Pancreas (tissue), 10 donors: ENCODE measurements at regions not wholly inside any gene's neighbourhood (a gene's known extent, or its start where the extent isn't known, plus 50 kb on each side); places are given as distances from the start of the nearest gene placed in this dataset.

Source experiments
- ATAC-seq, 4 donors: fragments of 200-7000 bp; cut with Tn5 transposase; one replicate each; pipeline versions ENCODE4 v1.8.0 to v1.9.1; 2020; ENCODE audit warnings: mild to moderate bottlenecking in 4 of 4, moderate library complexity in 4 of 4
- DNase-seq, 6 donors: peaks; one replicate each; pipeline ENCODE4 v3.0.0-alpha.2; 2020
- FAIRE-seq: peaks from 2 replicates; lab custom pipeline; 2012; peaks lifted over from hg19 to GRCh38; lab: Jason Lieb, UNC
- H3K27ac ChIP-seq, 4 donors: fragments of 200-600 bp; sonication (generic); 1 replicate in 3 of 4; 2 replicates in 1 of 4; pipeline versions ENCODE4 v1.5.0 to v1.8.0; 2020
- H3K27me3 ChIP-seq, 4 donors: fragments of 200-600 bp; one replicate each; pipeline ENCODE4 v1.8.0; 2021
- H3K36me3 ChIP-seq, 3 donors: fragments of 200-600 bp; sonication (generic) in 1 of 3; one replicate each; pipeline versions ENCODE4 v1.5.0 to v1.8.0; 2020 to 2021
- H3K4me1 ChIP-seq, 3 donors: fragments of 200-600 bp; one replicate each; pipeline ENCODE4 v1.8.0; 2021
- H3K4me3 ChIP-seq, 4 donors: fragments of 200-600 bp; sonication (generic) in 2 of 4; one replicate each; pipeline versions ENCODE4 v1.5.0 to v1.8.0; 2020 to 2021
- H3K9me3 ChIP-seq, 4 donors: fragments of 200-600 bp; one replicate each; pipeline ENCODE4 v1.8.0; 2021
- CTCF ChIP-seq, 4 donors: fragments of 200-600 bp; sonication (generic) in 3 of 4; IDR thresholded peaks; one replicate each; pipeline versions ENCODE4 v1.5.0 to v1.8.0; 2021; ENCODE audit warnings: antibody characterized with exemption in 4 of 4
- WGBS, 2 donors: extraction: QIAGEN DNeasy Blood & Tissue Kit; methylation state at CpG; one replicate each; pipeline ENCODE4 v1.1.7; 2013; 5-methylcytosine and 5-hydroxymethylcytosine counted together
- intact Hi-C, 3 donors: fragments of 100-400 bp; cut with DNase I; formaldehyde crosslinking; loops; one replicate each; pipeline versions ENCODE4 v1.11.1 to v1.14.2; 2022
- donor health status: healthy with polysubstance abuse.
- donor health status: DM: no; HTN: no; CAD: no; lungs with moderate emphysema.
- donor health status: DM: no; HTN: no; CAD: no.
- donor health status: control.
- donor health status: control.
- donor health status: Bipolar disorder and iron deficiency.
- donor health status: DM: yes; HTN: yes; CAD: no.
- donor health status: DM: no; HTN: no; CAD: no.
- donor health status: DM: no; HTN: no; CAD: no.
- donor health status: DM: yes; HTN: yes; CAD: no.

- Histone ChIP-seq H3K36me3 (no peaks in the 10 kb centered on the region), H3K9me3 (no peaks in the 10 kb centered on the region), H3K4me3 (no peak overlapping the region), H3K27me3 (no peaks in the 10 kb centered on the region), H3K27ac (no peak overlapping the region), H3K4me1 (no peaks in the 10 kb centered on the region)
- WGBS, 2 donors = 79 to 82% methylated on average over 1 of the region's 1 CpG
- ATAC-seq (no peak), FAIRE-seq (no peak), DNase-seq (no peak)
- intact Hi-C loops = no loop called here
- TF ChIP-seq CTCF (IDR thresholded peaks at IDR 0.05) = no peak
These were observed 717.5 kb downstream of the TUSC7 start for GRCh38 chr3:117427081-117427480.

- 74 to 80% methylated on average over 1 of the region's 1 CpG for WGBS, 2 donors
- Histone ChIP-seq H3K27ac (no peak overlapping the region), H3K4me3 (no peak overlapping the region), H3K27me3 (no peaks in the 10 kb centered on the region), H3K4me1 (no peaks in the 10 kb centered on the region), H3K36me3 (no peaks in the 10 kb centered on the region), H3K9me3 (no peaks in the 10 kb centered on the region)
- no peak for TF ChIP-seq CTCF (IDR thresholded peaks at IDR 0.05)
- DNase-seq (no peak), FAIRE-seq (no peak), ATAC-seq (no peak)
- intact Hi-C loops = no loop called here
These were observed 723.8 kb downstream of the TUSC7 start for GRCh38 chr3:117433427-117433826.

DNA sequence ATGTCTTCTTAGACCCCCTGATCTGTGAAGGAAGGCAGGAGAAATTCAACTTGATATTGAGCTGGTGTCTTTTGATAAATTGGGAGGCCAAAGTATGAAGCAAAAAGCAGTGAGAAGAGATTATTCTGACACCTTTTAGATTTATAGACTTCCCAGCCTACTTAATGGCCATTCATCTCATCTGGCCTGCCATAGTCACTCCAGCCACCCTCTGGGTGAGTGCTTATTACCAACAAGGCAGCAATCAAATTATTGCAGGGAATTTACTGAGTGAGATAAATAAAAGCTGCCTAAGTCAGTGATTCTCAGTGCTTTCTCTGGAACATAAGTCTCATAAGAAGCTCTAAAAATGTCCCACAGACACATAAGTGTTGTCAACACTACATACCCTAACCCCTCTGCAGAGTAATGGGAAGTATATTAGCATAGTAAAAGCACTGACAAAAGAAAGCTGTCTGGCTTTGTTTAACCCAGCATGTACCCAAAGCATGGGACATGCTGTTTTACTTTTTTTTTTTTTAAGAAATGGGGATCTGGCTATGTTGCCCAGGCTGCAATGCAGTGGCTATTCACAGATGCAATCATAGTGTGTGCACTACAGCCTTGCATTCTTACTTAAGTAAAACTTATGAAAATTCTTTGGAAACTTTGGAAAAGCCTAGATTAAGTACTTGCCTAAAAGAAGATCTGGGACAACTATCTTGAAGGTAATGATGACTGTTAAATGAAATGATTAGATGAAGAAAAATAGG is 725.3 kb downstream of the TUSC7 start:
- FAIRE-seq (no peak), ATAC-seq (no peak), DNase-seq (no peak)
- intact Hi-C loops = no loop called here
- Histone ChIP-seq H3K27ac (no peak overlapping the region), H3K9me3 (no peaks in the 10 kb centered on the region), H3K36me3 (no peaks in the 10 kb centered on the region), H3K4me1 (no peaks in the 10 kb centered on the region), H3K4me3 (no peak overlapping the region), H3K27me3 (no peaks in the 10 kb centered on the region)
- no peak for TF ChIP-seq CTCF (IDR thresholded peaks at IDR 0.05)

DNA sequence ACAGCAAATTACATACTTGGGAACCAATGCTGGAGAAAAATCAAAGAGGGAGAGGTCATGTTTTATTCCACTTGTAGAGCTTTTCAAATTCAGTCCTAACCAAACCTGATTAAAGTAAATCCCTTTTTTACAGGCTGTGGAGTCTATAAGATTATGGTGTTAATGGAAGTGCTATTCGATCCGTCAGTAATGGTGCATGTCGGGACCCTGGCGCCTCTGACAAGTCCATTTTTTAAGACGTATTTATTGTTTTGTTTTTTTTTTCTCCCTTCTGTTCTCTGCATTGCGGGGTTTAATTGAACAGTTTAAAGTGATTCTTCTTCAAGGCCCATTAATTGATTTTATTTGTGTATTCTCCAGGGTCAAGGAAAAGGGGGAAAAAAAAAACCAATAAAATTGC is 725.9 kb downstream of the TUSC7 start:
- no peak for TF ChIP-seq CTCF (IDR thresholded peaks at IDR 0.05)
- Histone ChIP-seq H3K4me1 (no peaks in the 10 kb centered on the region), H3K4me3 (no peak overlapping the region), H3K9me3 (no peaks in the 10 kb centered on the region), H3K27me3 (no peaks in the 10 kb centered on the region), H3K27ac (no peak overlapping the region), H3K36me3 (no peaks in the 10 kb centered on the region)
- FAIRE-seq (no peak), DNase-seq (no peak), ATAC-seq (no peak)
- intact Hi-C loops = no loop called here
- WGBS, 2 donors = 90 to 95% methylated on average over 6 of the region's 6 CpGs

DNA sequence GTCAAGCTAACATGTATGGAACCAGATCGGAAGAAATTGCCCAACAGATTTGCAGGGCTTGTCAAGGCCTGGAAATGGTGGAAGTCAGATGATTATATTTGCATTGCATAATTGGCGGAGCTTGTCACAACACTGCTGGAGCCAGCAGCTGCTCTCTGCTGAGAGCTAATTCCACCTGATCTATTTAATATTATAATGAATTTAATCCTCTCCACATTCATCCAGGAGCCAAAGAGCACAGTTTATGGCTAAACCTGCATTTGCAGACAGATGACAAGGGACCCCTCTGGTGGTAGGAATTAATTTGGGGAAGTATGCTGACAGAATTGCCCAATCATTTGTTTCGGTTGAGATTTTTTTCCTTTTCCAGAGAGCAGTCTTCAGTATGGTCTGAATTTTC is 730.2 kb downstream of the TUSC7 start:
- DNase-seq = peak in 2 of 6 donors; percentile 13 to 19
- 41 to 65% methylated on average over 3 of the region's 3 CpGs for WGBS, 2 donors
- Histone ChIP-seq H3K9me3 (no peaks in the 10 kb centered on the region), H3K27me3 (no peaks in the 10 kb centered on the region), H3K36me3 (no peaks in the 10 kb centered on the region), H3K27ac (no peak overlapping the region), H3K4me1 (no peaks in the 10 kb centered on the region), H3K4me3 (no peak overlapping the region)
- TF ChIP-seq CTCF (IDR thresholded peaks at IDR 0.05) = peak in 3 of 4 donors; percentile 31 to 38 (median 35)
- peak; percentile 69 to 93 (median 88) for ATAC-seq
- no peak for FAIRE-seq
- intact Hi-C loops = no loop called here
